PFSK-1 (cell line): ENCODE measurements at regions not wholly inside any gene's neighbourhood (a gene's known extent, or its start where the extent isn't known, plus 50 kb on each side); places are given as distances from the start of the nearest gene placed in this dataset.

ENCODE experiments used
- FOXP2 ChIP-seq: optimal IDR thresholded peaks from 2 replicates; pipeline ENCODE3; 2011; ENCODE audit warnings: borderline replicate concordance, control low read depth, inconsistent platforms; ENCODE audit not compliant: insufficient read depth; ENCODE audit errors: extremely low read length, extremely low read depth
- POLR2AphosphoS5 ChIP-seq: IDR thresholded peaks from 2 replicates; pipeline ENCODE4 v1.6.1; 2012; ENCODE audit warnings: low read depth, mild to moderate bottlenecking, control low read depth, low read length, moderate library complexity
- REST ChIP-seq, 2 experiments: IDR thresholded peaks; 2 replicates each; pipeline versions ENCODE4 v1.6.1 to v1.8.0; 2011 to 2012; ENCODE audit warnings: low read depth in 2 of 2, low read length in 2 of 2, control low read depth in 1 of 2, inconsistent platforms in 1 of 2, mild to moderate bottlenecking in 1 of 2, moderate library complexity in 1 of 2; ENCODE audit not compliant: insufficient read depth in 1 of 2
- SIN3A ChIP-seq: IDR thresholded peaks from 2 replicates; pipeline ENCODE4 v1.6.1; 2012; ENCODE audit warnings: mild to moderate bottlenecking, low read length, moderate library complexity, borderline replicate concordance; ENCODE audit not compliant: insufficient read depth
- TAF1 ChIP-seq: IDR thresholded peaks from 2 replicates; pipeline ENCODE4 v1.6.1; 2012; ENCODE audit warnings: low read length, control low read depth, borderline replicate concordance; ENCODE audit not compliant: insufficient read depth

GRCh38 chr13:48908381-48909055, 67.2 kb upstream of the FNDC3A start:
- TF ChIP-seq POLR2AphosphoS5 (no peak), REST (IDR thresholded peaks at IDR 0.05; ENCODE audit: insufficient read depth in 1 of 2, low read depth in 2 of 2, low read length in 2 of 2) (no peak), TAF1 (no peak), SIN3A (no peak), FOXP2 (no peak)
